KOPT-K1 (cell line): ENCODE measurements at regions not wholly inside any gene's neighbourhood (a gene's known extent, or its start where the extent isn't known, plus 50 kb on each side); places are given as distances from the start of the nearest gene placed in this dataset.

ENCODE experiments used
- H3K27ac ChIP-seq: fragments of 200-600 bp; sonication (generic); 2 replicates; pipeline ENCODE4 v1.5.1; 2016; ENCODE audit warnings: antibody characterized with exemption, mild to moderate bottlenecking, low read depth, low read length; ENCODE audit not compliant: poor library complexity, severe bottlenecking
- H3K36me3 ChIP-seq: fragments of 200-600 bp; sonication (generic); 2 replicates; pipeline ENCODE4 v1.5.1; 2017; ENCODE audit warnings: antibody characterized with exemption, mild to moderate bottlenecking, low read length, moderate library complexity; ENCODE audit not compliant: insufficient read depth
- H3K9me3 ChIP-seq: fragments of 200-600 bp; sonication (generic); 2 replicates; pipeline ENCODE4 v1.5.1; 2017; ENCODE audit warnings: antibody characterized with exemption, low read length, mild to moderate bottlenecking; ENCODE audit not compliant: insufficient read depth, poor library complexity, severe bottlenecking

DNA sequence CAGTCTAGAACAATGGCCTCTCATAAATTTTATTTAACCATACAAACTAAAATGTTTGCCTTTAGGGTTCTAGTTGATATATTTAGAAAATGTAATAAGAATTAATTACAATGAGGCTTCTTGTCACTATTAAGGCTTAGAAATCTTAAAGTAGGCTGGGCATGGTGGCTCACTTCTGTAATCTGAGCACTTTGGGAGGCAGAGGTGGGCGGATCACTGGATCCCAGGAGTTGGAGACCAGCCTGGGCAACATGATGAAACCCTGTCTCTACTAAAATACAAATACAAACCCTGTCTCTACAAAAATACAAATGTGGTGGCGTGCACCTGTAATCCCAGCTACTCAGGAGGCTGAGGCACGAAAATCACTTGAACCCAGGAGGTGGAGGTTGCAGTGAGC is 99.0 kb upstream of the ADGRF1 start:
- Histone ChIP-seq H3K36me3 (no peaks in the 10 kb centered on the region), H3K27ac (no peak overlapping the region), H3K9me3 (peaks cover 9% of the 10 kb centered on the region)

DNA sequence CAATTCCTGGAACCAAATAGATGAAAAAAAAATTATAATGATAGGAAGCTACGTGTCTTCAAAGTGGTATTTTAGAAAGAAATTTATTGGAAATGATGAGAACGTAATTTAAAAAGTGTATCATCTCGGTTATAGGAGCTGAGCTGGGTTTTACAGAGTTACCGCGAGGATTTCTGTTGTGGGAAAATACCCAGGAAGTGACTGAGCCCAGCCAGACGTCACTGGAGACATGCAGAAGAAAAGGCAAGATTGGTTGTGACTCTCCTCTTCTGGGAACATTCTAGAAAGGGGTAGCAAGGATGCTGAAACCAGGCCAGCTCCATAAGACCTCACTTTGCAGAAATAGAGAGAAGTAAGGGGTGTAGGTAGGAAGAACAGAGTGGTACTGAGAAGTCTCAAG is 95.9 kb upstream of the ADGRF1 start:
- Histone ChIP-seq H3K27ac (no peak overlapping the region), H3K36me3 (no peaks in the 10 kb centered on the region), H3K9me3 (peaks cover 8% of the 10 kb centered on the region)

DNA sequence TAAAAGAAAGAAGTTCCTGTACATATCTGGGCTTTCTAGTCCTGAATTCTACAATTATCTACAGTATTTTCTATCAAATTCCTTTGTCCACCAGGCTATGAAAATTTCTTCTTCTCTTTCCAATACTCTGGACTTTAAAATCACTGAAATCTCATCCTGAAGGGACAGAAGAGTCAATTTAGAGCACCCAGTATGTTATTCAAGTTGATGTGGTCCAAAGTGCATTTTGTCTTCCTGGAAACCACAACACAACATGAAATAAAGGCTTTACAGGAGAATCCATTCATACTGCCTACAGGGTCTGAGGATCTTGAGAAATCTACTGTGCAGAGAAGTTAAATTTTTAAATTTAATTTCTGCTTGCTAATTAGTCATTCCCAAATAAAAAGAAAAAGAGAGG is 94.9 kb upstream of the ADGRF1 start:
- Histone ChIP-seq H3K36me3 (no peaks in the 10 kb centered on the region), H3K27ac (no peak overlapping the region), H3K9me3 (no peaks in the 10 kb centered on the region)

DNA sequence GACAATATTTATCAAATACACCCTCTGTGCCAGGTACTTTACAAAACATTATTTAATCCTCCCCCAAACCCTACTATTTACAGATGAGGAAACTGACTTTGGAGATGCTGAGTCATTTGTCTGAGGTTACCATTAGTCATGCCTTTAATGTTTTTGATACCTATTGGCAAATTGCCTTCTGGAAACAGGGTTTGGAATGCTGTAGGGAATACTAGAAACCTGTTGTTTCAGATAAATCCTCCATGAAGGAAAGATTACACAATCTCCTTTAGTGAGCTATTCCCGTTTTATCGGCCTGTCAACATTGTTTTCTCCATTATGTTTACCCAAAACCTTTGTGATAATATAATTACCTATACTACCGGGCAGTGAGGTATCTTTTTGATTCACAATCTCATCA is 93.6 kb upstream of the ADGRF1 start:
- no peak overlapping the region for H3K27ac ChIP-seq
- no peaks in the 10 kb centered on the region for H3K36me3 ChIP-seq
- no peaks in the 10 kb centered on the region for H3K9me3 ChIP-seq

DNA sequence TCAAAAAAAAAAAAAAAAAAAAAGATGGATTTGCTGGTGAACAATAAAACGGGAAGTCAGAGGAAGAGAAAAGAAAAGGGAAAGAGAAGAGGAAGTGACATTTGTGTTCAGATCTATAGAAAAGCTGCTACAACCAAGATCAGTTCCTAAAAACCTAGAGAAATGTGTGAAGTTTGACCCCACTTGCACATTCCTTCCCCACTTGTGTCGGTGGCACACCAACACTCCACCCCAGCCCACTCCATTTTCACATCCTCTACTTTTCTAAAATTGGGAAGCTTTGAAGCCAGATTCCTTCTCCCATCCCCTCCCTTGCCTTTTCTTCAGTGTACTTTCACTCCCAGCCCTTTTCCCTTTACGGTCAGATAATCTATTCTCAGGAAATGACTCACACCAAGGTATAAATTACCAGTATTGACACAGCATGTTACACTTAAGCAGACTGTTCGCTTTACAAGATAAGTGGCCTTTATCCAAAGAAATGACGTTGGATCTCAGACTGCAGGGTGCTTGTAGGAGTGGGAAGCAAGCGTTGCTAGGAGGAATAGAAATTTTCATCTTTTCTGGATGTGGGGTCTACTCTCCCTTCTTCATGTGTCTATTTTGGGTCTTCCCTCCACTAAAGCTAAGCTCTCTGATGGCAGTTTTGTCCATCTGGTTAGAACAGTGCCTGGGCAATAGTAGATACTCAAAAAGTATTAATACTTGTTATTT is 92.5 kb upstream of the ADGRF1 start:
- no peaks in the 10 kb centered on the region for H3K9me3 ChIP-seq
- no peak overlapping the region for H3K27ac ChIP-seq
- H3K36me3 ChIP-seq: no peaks in the 10 kb centered on the region

DNA sequence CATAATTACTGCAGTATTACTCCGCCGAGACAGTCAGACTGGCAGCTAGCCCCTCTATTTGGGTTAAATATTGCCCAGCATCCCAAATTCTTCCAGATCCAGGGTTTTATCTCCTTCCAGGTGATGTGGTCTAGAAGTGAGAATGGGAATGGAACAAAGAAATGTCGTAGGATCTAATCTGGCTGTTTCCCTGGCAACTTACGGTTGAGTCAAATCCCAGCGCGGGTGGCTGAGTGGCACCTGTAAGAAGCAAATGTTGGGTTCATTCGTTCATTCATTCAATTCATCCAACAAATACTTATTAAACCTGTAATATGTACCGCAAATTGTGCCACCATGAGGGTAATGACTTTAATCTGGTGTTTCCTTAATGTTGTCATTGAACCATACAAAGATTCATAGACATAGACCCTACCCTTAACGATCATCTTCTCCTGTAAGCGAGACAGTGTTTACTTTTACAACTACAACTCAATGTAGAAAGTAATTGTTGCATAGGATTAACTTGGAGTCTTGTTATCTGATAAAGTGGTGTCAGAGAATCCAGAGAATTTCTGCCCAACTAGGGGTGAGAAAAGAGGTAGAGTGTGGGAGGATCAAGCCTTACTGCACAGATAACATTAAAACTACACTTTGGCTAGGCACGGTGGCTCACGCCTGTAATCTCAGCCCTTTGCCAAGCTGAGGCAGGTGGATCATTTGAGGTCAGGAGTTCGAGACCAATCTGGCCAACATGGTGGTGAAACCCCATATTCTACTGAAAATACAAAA is 91.3 kb upstream of the ADGRF1 start:
- H3K27ac ChIP-seq: no peak overlapping the region
- no peaks in the 10 kb centered on the region for H3K36me3 ChIP-seq
- no peaks in the 10 kb centered on the region for H3K9me3 ChIP-seq

DNA sequence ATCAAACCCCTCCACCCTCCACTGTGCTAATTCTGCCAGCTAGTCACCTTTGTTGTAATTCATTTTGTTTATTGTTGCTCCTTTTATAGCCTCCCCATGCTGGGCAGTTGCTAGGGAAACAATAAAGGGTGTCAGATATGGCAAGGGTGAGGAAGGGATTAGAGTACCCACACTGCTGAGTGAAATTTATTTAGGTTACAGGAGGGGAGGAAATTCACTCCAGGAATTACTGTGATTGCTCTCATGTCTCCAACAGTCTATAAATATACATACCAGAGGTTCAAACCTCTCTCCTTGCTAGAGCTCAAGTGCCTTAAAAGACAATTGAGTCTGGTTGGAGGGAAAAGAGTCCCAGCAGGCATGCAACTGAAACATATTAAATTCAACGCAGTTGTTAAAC is 90.6 kb upstream of the ADGRF1 start:
- H3K9me3 ChIP-seq: no peaks in the 10 kb centered on the region
- H3K36me3 ChIP-seq: no peaks in the 10 kb centered on the region
- no peak overlapping the region for H3K27ac ChIP-seq

DNA sequence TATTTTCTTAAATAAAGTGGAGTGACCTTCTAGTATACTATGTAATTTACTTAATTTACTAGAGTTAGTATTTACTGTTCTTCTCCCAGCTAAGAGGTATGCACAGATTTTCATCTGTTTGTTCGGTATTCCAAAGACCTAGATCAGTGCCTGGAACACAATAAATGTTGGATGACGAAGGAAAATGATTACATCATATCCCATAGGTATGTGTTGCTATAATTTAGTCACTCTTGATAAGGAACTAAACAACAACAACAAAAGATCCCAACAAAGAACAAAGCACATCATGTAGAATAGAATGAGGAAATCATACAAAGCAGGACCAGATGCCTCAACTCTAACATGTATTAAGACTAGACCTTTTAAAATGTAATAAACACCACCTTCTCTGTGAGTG is 89.6 kb upstream of the ADGRF1 start:
- Histone ChIP-seq H3K36me3 (no peaks in the 10 kb centered on the region), H3K27ac (no peak overlapping the region)

DNA sequence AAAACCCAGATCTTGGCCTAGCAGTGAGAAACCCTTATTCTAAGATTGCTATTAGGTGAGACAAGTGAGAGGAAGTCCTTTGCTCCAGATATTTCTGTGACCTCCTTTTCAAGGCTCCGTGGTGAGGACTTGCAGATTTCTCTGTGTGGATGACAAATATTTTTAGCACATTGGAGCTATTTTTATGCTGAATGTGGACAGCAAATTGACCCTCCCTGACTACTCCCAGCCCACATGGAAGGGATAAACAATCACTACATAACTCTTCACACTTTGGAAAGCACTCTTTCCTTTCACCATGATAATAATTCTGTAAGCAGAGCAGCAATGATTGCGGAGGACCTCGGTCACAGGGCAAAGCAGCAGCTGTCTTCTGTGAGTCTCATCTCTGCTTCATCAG is 88.0 kb upstream of the ADGRF1 start:
- Histone ChIP-seq H3K9me3 (no peaks in the 10 kb centered on the region), H3K36me3 (no peaks in the 10 kb centered on the region), H3K27ac (no peak overlapping the region)

More for the DNA sequence above, 89.6 kb upstream of the ADGRF1 start:
- no peaks in the 10 kb centered on the region for H3K9me3 ChIP-seq

DNA sequence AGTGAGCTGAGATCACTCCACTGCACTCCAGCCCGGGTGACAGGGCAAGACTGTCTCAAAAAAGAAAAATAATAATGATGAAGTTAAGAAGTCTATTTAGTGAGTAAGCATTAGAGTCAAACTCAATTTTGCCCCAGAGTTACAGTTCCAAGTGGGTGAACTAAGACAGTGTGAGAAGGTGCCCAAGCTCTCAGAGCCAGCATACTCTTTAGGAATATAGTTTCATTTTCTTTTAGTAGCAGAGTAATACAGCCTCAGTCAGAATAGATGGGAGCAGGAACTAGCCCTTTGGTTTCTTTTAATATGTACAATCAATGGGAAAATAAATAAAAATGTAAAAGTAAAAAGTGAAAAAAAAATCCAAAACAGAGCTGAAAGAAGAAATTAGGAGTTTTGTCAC is 87.0 kb upstream of the ADGRF1 start:
- H3K36me3 ChIP-seq: no peaks in the 10 kb centered on the region
- no peak overlapping the region for H3K27ac ChIP-seq
- no peaks in the 10 kb centered on the region for H3K9me3 ChIP-seq

DNA sequence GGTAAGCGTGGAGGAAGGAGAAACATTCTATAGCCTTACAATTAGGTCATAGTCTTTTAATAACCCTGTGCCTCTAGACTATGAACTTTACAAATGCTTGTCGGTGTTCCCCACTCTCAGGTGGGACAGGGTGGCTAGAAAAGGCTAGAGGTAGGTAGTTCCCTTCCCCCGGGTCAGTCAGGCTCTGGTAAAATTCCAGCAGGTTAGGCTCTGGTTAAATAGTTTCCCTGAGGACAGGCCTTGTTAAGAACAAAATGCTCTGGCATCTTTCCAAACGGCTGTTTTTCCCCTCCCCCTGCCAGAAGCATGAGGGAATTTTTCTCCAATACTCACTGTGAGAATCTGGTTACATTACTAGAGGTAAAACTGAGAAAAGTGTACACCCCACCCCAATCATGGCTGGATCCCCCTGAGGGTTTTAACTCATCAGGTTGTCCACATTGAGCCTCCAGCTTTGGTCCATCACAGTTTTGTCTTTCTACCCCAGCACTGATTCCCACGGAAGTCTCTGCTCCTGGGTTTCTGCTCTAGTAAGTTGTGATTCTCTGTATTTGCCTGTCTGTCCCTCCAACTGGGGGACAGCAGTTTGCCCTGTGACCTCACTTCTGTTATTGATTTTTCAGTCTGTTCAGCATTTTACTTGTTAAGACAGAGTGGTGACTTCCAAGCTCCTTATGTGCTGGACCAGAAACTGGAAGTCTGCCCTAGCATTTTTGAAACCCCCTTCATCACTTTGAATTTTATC is 84.7 kb upstream of the ADGRF1 start:
- Histone ChIP-seq H3K36me3 (no peaks in the 10 kb centered on the region), H3K27ac (no peak overlapping the region), H3K9me3 (no peaks in the 10 kb centered on the region)

DNA sequence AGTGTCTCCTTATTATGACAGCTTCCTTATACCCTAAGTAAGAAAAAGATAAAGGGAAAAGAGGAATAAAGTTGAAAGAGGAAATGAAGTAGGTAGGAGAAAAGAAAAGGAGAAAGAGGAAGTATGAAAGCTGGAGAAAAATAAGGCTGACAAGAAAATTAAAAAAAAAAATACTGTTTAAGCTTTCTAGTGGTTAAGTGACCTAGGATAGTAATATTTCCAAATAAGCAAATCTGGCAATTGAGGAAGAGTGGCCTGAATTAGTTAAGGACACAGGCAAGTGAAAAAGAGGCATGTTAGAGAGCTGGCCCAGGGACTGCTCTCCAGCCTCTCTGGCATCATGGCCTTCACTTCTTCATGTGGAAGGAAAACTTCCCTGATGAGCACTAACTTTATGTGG is 76.5 kb upstream of the ADGRF1 start:
- Histone ChIP-seq H3K27ac (no peak overlapping the region), H3K36me3 (no peaks in the 10 kb centered on the region), H3K9me3 (no peaks in the 10 kb centered on the region)

DNA sequence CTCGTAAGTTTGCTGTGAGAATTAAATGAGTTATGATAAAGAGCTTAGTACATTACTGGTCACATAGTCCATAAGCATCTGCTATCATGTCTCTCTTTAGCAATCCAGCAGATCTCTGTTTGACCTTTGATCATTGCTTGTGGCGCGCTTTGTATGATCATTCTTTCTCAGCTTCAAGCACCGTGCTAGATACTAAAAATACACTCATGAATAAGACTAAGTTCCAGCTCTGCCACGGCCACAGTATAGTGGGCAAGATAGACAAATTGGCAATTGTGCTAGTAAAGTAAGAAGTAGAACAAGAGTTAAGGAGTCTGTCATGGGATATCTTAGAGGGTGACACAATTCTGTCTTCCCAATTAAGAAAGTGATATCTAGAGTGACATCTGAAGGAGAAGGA is 75.2 kb upstream of the ADGRF1 start:
- Histone ChIP-seq H3K36me3 (no peaks in the 10 kb centered on the region), H3K9me3 (no peaks in the 10 kb centered on the region), H3K27ac (no peak overlapping the region)

DNA sequence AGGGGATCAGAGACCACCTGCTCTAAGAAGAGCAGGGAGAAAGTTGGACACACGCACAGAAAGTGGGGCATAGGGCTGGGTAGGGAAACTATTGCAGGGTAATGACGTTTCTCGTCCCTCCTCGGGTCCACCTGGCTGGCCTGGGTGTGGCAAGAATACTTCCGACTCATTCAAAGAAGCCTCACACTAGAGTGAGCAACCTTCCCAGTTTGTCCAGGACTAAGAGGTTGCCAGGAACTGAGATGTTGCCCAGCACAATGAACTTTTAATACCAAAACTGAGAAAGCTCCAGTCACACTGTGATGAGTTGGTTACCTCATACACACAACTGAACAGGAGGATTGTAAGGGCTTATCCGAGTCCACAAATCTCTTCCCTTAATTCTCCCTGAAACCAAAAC is 74.5 kb upstream of the ADGRF1 start:
- H3K36me3 ChIP-seq: no peaks in the 10 kb centered on the region
- no peaks in the 10 kb centered on the region for H3K9me3 ChIP-seq
- no peak overlapping the region for H3K27ac ChIP-seq

DNA sequence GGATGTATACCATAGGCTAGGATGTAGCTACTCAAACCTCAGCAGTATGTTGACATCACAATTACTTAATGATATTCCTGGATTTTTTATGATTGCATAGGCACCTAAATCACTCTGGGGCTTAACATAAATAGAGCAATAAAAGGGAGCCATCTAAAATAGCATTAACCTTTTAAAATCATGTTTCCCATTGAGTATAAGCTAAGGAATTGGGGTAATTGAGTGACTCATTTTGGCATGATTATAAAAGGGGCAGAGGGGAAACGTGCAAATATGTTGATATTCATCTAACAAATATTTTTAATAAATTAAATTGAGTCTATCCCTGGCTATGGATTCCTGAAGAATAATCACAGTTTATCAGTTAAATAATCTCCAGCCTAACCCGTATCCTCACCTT is 74.0 kb upstream of the ADGRF1 start:
- Histone ChIP-seq H3K27ac (no peak overlapping the region), H3K36me3 (no peaks in the 10 kb centered on the region), H3K9me3 (no peaks in the 10 kb centered on the region)
